GM19351 (cell line): ENCODE measurements at regions not wholly inside any gene's neighbourhood (a gene's known extent, or its start where the extent isn't known, plus 50 kb on each side); places are given as distances from the start of the nearest gene placed in this dataset.
A peak's percentile ranks its signal among the peaks of the same experiment; 100 is the strongest.
"Not testable (repeated sequence)": the region's sequence is repeated elsewhere in the genome, so short reads cannot be mapped to it uniquely, and the experiment has no call there.

Experiments
- ATAC-seq: cut with Tn5 transposase; IDR thresholded peaks from one replicate; pipeline ENCODE4 v1.9.1; 2021; ENCODE audit warnings: mild to moderate bottlenecking, moderate library complexity; ENCODE audit not compliant: unreplicated experiment

GRCh38 chrX:153266140-153266539 is 55.4 kb downstream of the PNMA6F start:
- not testable (repeated sequence) for ATAC-seq

- ATAC-seq, result peak; percentile 54
Measured at GRCh38 chrX:153260468-153260867, 61.1 kb downstream of the PNMA6F start.

- ATAC-seq, result not testable (repeated sequence)
Measured at GRCh38 chrX:153253239-153253638, 68.3 kb downstream of the PNMA6F start.

GRCh38 chrX:153252378-153253129 is 69.0 kb downstream of the PNMA6F start:
- ATAC-seq, result not testable (repeated sequence)

DNA sequence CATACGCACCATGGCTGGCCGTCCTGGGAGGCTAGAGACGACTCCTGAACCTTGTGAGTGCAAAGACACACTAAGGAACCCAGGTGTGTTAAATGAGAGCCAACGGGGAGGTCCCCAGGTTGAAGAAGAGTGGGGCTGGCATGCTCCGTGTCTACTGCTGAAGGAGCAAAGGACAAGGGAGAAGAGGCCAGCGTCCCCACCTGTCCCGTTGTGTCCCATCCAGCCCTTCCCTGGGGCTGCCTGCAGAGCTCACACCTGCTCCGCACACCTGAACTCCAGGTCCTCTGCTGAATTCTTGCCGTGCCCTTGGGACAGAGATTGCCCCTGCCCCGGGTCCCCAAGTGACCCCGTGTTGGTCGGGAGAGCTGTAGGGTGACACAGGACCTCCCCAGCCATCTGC is 69.6 kb downstream of the PNMA6F start:
- not testable (repeated sequence) for ATAC-seq

- not testable (repeated sequence) for ATAC-seq
Measured at GRCh38 chrX:153250762-153251161, 70.8 kb downstream of the PNMA6F start.

DNA sequence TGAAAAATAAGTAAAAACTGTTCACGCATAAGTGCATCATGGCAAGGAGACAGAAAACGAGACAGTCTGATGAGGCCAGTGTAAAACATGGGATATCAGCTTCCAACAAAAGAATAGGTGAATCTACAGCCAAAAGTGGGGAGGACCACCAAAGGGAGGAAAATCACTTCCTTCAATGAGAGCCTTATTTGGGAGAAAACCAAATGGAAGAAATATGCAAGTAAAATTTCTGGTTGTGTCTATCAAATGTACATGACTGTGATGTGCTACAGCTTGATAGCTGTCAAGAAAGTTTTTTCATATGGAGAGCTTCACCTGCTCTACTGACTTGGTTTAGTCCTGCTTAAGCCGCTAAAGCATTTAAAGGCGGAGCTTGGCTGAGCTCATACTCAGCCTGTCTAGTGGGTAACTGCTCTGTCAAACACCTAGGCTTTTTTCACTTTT is 66.2 kb downstream of the MAGEA1 start:
- ATAC-seq, result no peak

- ATAC-seq, result no peak
Measured at GRCh38 chrX:153244767-153245166, 65.7 kb downstream of the MAGEA1 start.

DNA sequence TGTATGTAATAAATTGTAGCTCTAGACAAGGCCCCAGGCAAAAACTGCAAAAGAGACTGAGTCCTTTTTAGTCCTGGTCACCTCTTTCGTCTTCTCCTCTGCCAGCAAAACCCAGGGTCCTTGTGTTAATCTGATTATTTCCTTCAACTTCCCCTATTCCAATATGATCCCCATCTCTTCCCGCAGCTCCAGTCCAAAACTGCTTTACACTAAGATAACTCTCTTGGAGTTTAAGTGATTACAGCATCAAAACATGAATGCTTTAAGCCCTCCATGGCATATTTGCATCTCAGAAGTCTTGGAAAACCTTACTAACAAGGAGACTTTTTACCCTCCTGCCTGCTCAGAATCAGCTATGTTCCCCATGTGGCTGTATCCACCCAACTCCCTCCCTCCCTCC is 59.3 kb downstream of the MAGEA1 start:
- no peak for ATAC-seq
